ENCODE measurements at regions not wholly inside any gene's neighbourhood (a gene's known extent, or its start where the extent isn't known, plus 50 kb on each side); places are given as distances from the start of the nearest gene placed in this dataset.

DNA sequence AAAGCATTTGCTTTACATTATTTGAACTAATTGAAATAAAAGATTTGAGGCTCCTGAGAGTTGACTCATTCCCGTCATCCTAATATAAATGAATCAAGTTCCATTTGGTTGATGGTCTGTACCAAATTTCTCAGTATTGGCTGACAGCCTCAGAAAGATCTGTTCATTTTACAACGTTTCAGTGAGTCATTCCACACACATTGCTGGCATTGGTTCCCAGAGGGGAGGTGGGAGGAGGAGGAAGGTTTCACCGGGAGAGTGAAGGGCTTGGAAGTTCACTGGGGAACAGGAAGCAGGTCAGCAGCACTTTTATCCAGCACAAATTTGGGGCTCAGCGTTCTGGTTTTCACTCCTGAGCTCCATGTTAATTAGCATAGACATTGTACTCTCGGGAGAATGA, 176.7 kb upstream of the CADPS start:
- intact Hi-C loops (cut with micrococcal nuclease; ENCODE audit: unreplicated experiment) (no loop called here), in situ Hi-C loops (cut with HindIII; ENCODE audit: extremely low pct_ligation_motif_present, low pct_unique_long_range_greater_than_20kb) (no loop called here)
- Histone ChIP-seq H4K20me1 (ENCODE audit: insufficient read depth, low read length) (no peaks in the 10 kb centered on the region), H3K9me3 (ENCODE audit: low read length) (no peaks in the 10 kb centered on the region), H3K4me3 (replicated peaks in 1 of 3; ENCODE audit: insufficient read depth in 1 of 3, low read depth in 2 of 3, low read length in 3 of 3) (no peak overlapping the region), H3K79me2 (ENCODE audit: insufficient read depth, low read length) (no peaks in the 10 kb centered on the region), H3K27ac (ENCODE audit: extremely low read length, insufficient read depth, low read length) (no peak overlapping the region), H3K4me1 (ENCODE audit: insufficient read depth, low read length) (no peaks in the 10 kb centered on the region), H3K9ac (ENCODE audit: insufficient read depth, low read depth, low read length) (no peak overlapping the region), H2AFZ (ENCODE audit: low read length) (no peak overlapping the region), H3K4me2 (ENCODE audit: low read depth, low read length) (no peak overlapping the region), H3K27me3 (ENCODE audit: control insufficient read depth in 1 of 2, insufficient read depth in 2 of 2, low read length in 2 of 2) (no peaks in the 10 kb centered on the region), H3K36me3 (replicated peaks in 1 of 2; ENCODE audit: control insufficient read depth in 1 of 2, insufficient read depth in 2 of 2, low read length in 2 of 2) (no peaks in the 10 kb centered on the region)
- 4% methylated on average over 5 of the region's 5 CpGs for WGBS (ENCODE audit: low lambda C conversion rate)
- DNase-seq (ENCODE audit: low spot score) (no peak), ATAC-seq (no peak), FAIRE-seq (no peak)
- no TSS peak for BruUV-seq (replicated peaks)
- TF ChIP-seq REPIN1 (CRISPR knock-in tag; IDR thresholded peaks at IDR 0.05; ENCODE audit: borderline replicate concordance, low read depth): no peak
- TF ChIP-seq MLLT10 (CRISPR knock-in tag; IDR thresholded peaks at IDR 0.05): no peak
- TF ChIP-seq ZNF296 (CRISPR knock-in tag; conservative IDR thresholded peaks at IDR 0.05): no peak
- no peak for TF ChIP-seq STAG1 (CRISPR knock-in tag; IDR thresholded peaks at IDR 0.05)
- TF ChIP-seq SATB2 (CRISPR knock-in tag; IDR thresholded peaks at IDR 0.05): no peak
- TF ChIP-seq ZSCAN31 (CRISPR knock-in tag; IDR thresholded peaks at IDR 0.05; ENCODE audit: low read depth): no peak
- TF ChIP-seq ZNF160 (CRISPR knock-in tag; IDR thresholded peaks at IDR 0.05): no peak
- TF ChIP-seq TGIF2 (CRISPR knock-in tag; IDR thresholded peaks at IDR 0.05): no peak
- no peak for TF ChIP-seq GZF1 (CRISPR knock-in tag; IDR thresholded peaks at IDR 0.05)
- no peak for TF ChIP-seq MTA1 (CRISPR knock-in tag; IDR thresholded peaks at IDR 0.05; ENCODE audit: borderline replicate concordance)
- TF ChIP-seq MED1 (CRISPR knock-in tag; IDR thresholded peaks at IDR 0.05): no peak
- TF ChIP-seq NFYC (CRISPR knock-in tag; IDR thresholded peaks at IDR 0.05): no peak
- TF ChIP-seq, protein P1, sequence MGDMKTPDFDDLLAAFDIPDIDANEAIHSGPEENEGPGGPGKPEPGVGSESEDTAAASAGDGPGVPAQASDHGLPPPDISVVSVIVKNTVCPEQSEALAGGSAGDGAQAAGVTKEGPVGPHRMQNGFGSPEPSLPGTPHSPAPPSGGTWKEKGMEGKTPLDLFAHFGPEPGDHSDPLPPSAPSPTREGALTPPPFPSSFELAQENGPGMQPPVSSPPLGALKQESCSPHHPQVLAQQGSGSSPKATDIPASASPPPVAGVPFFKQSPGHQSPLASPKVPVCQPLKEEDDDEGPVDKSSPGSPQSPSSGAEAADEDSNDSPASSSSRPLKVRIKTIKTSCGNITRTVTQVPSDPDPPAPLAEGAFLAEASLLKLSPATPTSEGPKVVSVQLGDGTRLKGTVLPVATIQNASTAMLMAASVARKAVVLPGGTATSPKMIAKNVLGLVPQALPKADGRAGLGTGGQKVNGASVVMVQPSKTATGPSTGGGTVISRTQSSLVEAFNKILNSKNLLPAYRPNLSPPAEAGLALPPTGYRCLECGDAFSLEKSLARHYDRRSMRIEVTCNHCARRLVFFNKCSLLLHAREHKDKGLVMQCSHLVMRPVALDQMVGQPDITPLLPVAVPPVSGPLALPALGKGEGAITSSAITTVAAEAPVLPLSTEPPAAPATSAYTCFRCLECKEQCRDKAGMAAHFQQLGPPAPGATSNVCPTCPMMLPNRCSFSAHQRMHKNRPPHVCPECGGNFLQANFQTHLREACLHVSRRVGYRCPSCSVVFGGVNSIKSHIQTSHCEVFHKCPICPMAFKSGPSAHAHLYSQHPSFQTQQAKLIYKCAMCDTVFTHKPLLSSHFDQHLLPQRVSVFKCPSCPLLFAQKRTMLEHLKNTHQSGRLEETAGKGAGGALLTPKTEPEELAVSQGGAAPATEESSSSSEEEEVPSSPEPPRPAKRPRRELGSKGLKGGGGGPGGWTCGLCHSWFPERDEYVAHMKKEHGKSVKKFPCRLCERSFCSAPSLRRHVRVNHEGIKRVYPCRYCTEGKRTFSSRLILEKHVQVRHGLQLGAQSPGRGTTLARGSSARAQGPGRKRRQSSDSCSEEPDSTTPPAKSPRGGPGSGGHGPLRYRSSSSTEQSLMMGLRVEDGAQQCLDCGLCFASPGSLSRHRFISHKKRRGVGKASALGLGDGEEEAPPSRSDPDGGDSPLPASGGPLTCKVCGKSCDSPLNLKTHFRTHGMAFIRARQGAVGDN (CRISPR knock-in tag; IDR thresholded peaks at IDR 0.05): no peak
- TF ChIP-seq PCBP1 (IDR thresholded peaks at IDR 0.05; ENCODE audit: borderline replicate concordance, low read depth, low read length): no peak
- TF ChIP-seq SRSF9 (IDR thresholded peaks at IDR 0.05; ENCODE audit: borderline replicate concordance, insufficient read depth, low read depth, low read length, poor library complexity, severe bottlenecking): no peak
- TF ChIP-seq ZSCAN22 (CRISPR knock-in tag; IDR thresholded peaks at IDR 0.05): no peak
- TF ChIP-seq, protein P2, sequence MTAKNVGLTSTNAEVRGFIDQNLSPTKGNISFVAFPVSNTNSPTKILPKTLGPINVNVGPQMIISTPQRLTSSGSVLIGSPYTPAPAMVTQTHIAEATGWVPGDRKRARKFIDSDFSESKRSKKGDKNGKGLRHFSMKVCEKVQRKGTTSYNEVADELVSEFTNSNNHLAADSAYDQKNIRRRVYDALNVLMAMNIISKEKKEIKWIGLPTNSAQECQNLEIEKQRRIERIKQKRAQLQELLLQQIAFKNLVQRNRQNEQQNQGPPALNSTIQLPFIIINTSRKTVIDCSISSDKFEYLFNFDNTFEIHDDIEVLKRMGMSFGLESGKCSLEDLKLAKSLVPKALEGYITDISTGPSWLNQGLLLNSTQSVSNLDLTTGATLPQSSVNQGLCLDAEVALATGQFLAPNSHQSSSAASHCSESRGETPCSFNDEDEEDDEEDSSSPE (CRISPR knock-in tag; IDR thresholded peaks at IDR 0.05): no peak
- no peak for TF ChIP-seq ZEB1 (IDR thresholded peaks at IDR 0.05; ENCODE audit: insufficient replicate concordance, low read depth)
- ChIA-PET POLR2A (no interaction called here), CTCF (ENCODE audit: low intra/inter-chr PET ratio, low total read pairs) (no interaction called here)
